Neutrophil (primary cell): ENCODE measurements at regions not wholly inside any gene's neighbourhood (a gene's known extent, or its start where the extent isn't known, plus 50 kb on each side); places are given as distances from the start of the nearest gene placed in this dataset.

Experiments used
- H3K27ac ChIP-seq: fragments of 200-600 bp; sonication (generic); 2 replicates; pipeline ENCODE4 v1.5.1; 2016; ENCODE audit warnings: mild to moderate bottlenecking, moderate library complexity
- H3K27me3 ChIP-seq: fragments of 200-600 bp; sonication (generic); 2 replicates; pipeline ENCODE4 v1.6.0; 2016; ENCODE audit warnings: mild to moderate bottlenecking
- H3K36me3 ChIP-seq: fragments of 200-600 bp; sonication (generic); 2 replicates; pipeline ENCODE4 v1.5.1; 2017
- H3K4me1 ChIP-seq, 2 experiments: fragments of 200-600 bp in 1 of 2; sonication (generic) in 1 of 2; 1 replicate in 1 of 2; 2 replicates in 1 of 2; pipeline versions ENCODE4 v1.5.1 to v1.6.1; 2013 to 2016; ENCODE audit warnings: low read depth in 1 of 2, low read length in 1 of 2, mild to moderate bottlenecking in 1 of 2, moderate library complexity in 1 of 2; ENCODE audit not compliant: control insufficient read depth in 1 of 2, insufficient read depth in 1 of 2
- H3K4me3 ChIP-seq, 2 experiments: fragments of 200-600 bp in 1 of 2; sonication (generic) in 1 of 2; 1 replicate in 1 of 2; 2 replicates in 1 of 2; pipeline ENCODE4 v1.5.1; 2013 to 2016; ENCODE audit warnings: low read depth in 1 of 2, low read length in 1 of 2, mild to moderate bottlenecking in 1 of 2, moderate library complexity in 1 of 2
- H3K9me3 ChIP-seq: fragments of 200-600 bp; sonication (generic); 2 replicates; pipeline ENCODE4 v1.5.1; 2016
- TF ChIP-seq, protein P1 (sequence below): fragments of 200-600 bp; sonication (generic); IDR thresholded peaks from 2 replicates; pipeline ENCODE4 v1.5.1; 2016; ENCODE audit warnings: antibody characterized with exemption

DNA sequence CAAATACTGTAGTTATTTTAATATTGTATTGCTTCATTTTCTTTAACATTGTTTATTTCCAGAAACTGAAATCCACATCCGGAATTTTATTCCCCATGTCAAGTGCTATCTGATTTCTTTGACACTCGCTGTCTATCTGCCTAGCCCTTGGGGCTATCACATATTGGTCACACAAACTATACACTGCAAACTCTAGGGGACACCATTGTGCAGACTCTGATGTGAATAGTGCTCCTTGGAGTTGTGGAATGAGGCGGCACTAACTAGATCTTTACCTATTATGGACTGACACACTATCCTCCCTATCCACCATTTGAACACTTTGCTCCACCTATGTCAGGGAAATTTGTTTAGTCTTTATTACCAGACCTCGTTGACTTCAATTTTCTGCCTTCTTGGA is 534.5 kb downstream of the GLUD2 start:
- H3K27ac ChIP-seq, result no peak overlapping the region
- H3K4me3 ChIP-seq, result no peak overlapping the region
- no peaks in the 10 kb centered on the region for H3K27me3 ChIP-seq
- no peaks in the 10 kb centered on the region for H3K9me3 ChIP-seq
- TF ChIP-seq, protein P1, sequence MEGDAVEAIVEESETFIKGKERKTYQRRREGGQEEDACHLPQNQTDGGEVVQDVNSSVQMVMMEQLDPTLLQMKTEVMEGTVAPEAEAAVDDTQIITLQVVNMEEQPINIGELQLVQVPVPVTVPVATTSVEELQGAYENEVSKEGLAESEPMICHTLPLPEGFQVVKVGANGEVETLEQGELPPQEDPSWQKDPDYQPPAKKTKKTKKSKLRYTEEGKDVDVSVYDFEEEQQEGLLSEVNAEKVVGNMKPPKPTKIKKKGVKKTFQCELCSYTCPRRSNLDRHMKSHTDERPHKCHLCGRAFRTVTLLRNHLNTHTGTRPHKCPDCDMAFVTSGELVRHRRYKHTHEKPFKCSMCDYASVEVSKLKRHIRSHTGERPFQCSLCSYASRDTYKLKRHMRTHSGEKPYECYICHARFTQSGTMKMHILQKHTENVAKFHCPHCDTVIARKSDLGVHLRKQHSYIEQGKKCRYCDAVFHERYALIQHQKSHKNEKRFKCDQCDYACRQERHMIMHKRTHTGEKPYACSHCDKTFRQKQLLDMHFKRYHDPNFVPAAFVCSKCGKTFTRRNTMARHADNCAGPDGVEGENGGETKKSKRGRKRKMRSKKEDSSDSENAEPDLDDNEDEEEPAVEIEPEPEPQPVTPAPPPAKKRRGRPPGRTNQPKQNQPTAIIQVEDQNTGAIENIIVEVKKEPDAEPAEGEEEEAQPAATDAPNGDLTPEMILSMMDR, result no peak
- H3K36me3 ChIP-seq, result no peaks in the 10 kb centered on the region
- H3K4me1 ChIP-seq, result no peaks in the 10 kb centered on the region

DNA sequence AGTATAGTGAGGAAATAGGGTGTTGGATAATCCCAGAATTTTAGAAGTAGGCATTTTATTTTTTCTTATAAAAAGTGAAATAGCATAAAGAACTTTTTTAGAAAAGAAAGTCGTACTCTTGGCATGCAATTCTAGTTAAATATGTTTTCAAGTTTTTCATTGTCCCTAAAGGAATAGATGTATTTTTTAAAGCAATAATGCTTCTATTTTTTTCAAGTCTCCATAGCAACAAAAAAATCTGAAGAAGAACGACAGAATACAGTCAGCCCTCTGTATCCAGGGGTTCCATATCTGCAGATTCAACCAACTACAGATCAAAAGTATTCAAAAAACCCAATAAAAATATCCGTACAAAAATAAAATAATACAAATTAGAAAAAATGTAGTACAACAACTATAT is 538.2 kb downstream of the GLUD2 start:
- TF ChIP-seq, protein P1, result no peak
- H3K36me3 ChIP-seq, result no peaks in the 10 kb centered on the region
- no peaks in the 10 kb centered on the region for H3K27me3 ChIP-seq
- H3K4me1 ChIP-seq, result no peaks in the 10 kb centered on the region
- H3K9me3 ChIP-seq, result no peaks in the 10 kb centered on the region
- H3K27ac ChIP-seq, result no peak overlapping the region
- H3K4me3 ChIP-seq, result no peak overlapping the region

DNA sequence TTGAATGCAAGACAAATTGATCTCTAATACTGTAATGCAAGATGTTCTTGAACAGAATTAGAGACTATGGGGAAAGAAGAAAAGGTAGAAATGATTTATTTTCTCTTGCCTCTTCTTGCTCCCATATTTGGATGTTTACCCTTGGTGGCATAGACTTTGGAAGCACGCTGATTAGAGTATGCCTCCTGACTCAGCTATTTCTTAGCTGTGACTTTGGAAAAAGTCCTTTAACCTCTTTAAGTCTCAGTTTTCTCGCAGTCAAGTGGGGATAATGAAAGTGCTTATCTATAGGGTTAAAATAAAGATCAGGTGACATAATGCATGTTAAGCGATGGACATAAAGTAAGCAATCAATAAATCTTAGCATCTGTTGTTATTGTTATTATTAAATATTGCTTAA is 545.5 kb downstream of the GLUD2 start:
- TF ChIP-seq, protein P1, result no peak
- Histone ChIP-seq H3K9me3 (no peaks in the 10 kb centered on the region), H3K36me3 (no peaks in the 10 kb centered on the region), H3K4me1 (no peaks in the 10 kb centered on the region), H3K27me3 (no peaks in the 10 kb centered on the region), H3K27ac (no peak overlapping the region), H3K4me3 (no peak overlapping the region)

DNA sequence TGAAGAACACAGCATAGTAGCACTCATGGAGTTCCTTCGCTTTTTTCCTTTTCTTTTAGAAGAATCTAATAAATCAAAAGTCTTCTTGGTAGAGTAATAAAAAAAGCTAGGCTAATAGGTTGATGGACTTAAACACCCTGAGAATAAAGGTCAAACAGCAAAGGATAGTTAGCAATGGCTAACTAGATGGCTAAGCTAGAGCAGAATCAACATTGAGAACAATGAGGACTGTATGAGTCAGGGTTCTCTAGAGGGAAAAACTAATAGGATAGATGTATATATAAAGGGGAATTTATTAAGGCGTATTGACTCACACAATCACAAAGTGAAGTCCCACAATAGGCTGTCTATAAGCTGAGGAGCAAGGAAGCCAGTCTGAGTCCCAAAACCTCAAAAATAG is 550.9 kb downstream of the GLUD2 start:
- TF ChIP-seq, protein P1, result no peak
- no peak overlapping the region for H3K4me3 ChIP-seq
- H3K27ac ChIP-seq, result no peak overlapping the region
- no peaks in the 10 kb centered on the region for H3K36me3 ChIP-seq
- H3K27me3 ChIP-seq, result no peaks in the 10 kb centered on the region
- no peaks in the 10 kb centered on the region for H3K4me1 ChIP-seq
- no peaks in the 10 kb centered on the region for H3K9me3 ChIP-seq

DNA sequence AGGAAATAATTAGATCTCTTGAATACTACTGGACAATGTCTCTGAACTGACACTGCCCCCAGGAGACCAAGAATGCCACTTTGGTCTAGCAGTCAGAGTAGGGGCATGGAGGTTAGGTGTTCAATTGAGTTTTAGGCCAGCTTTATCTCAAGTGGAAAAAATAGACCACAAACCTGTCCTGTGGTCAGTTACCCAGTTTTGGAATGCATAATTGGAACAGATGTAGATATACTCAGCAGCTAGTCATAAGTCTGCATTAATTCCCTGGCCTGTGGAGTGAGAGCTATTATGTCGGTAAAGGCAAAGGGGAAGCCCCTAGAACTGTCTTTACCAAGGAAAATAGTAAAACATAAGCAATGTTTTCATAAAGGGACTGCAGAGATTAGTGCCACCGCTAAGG is 587.7 kb downstream of the GLUD2 start:
- Histone ChIP-seq H3K27me3 (no peaks in the 10 kb centered on the region), H3K9me3 (no peaks in the 10 kb centered on the region), H3K4me3 (no peak overlapping the region), H3K4me1 (no peaks in the 10 kb centered on the region), H3K36me3 (no peaks in the 10 kb centered on the region), H3K27ac (no peak overlapping the region)
- TF ChIP-seq, protein P1, result no peak

DNA sequence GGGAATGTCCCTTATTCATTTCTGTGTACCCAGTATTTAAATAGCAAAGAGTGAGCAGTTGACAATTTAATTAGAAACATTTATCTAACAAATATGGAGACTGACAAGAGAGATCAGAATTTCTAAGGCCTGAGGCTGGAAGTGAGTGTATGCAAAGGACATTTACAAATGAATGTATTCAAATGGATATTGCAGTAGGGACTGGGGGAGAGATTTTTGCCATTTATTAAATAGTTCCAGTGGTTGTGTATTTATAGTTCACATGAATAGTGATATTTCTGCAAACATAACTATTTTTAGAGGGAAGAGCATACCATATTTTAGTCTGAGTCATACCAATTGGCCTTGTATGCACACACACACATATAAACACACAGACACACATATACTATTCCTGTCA is 592.4 kb downstream of the GLUD2 start:
- Histone ChIP-seq H3K36me3 (no peaks in the 10 kb centered on the region), H3K9me3 (no peaks in the 10 kb centered on the region), H3K4me3 (no peak overlapping the region), H3K4me1 (peaks cover 6 to 15% of the 10 kb centered on the region in 2 experiments), H3K27ac (no peak overlapping the region), H3K27me3 (no peaks in the 10 kb centered on the region)
- TF ChIP-seq, protein P1, result no peak
